8988T (cell line): ENCODE measurements at regions not wholly inside any gene's neighbourhood (a gene's known extent, or its start where the extent isn't known, plus 50 kb on each side); places are given as distances from the start of the nearest gene placed in this dataset.

ENCODE experiments used
- DNase-seq: peaks from one replicate; pipeline ENCODE4 v3.0.0; 2011

DNA sequence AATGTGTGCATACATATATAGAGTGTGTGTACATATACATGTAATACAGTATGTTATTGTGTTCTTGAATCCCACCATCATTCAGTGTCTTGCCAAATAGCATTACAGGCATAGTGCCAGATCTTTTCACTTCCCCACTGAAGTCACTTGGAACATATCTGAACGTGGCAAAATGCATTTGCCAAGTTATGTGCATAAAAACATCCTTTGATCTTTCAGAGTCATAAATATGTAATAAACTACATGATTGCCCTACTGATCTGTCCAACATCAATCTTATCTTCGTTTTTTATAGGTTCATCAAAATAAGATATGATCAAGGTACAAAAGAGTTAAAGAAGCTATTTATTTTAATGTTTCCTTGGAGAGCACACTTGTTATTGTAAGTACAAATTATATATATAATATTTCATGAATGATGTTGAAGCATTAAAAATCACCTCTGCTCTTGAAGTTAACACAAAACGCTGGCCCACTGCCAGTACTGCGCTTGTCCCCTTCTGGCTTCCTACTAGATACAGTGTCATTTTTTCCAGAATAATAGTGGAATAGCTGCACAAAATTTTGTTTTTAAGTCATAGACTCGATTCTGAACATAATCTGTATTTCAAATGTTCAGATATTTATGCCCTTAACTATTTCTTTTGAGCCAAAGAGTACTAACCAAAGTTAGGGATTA, 549.5 kb upstream of the ARRDC4 start:
- no peak for DNase-seq

- DNase-seq: no peak
These were observed 540.4 kb upstream of the ARRDC4 start for GRCh38 chr15:97420130-97420529.

DNA sequence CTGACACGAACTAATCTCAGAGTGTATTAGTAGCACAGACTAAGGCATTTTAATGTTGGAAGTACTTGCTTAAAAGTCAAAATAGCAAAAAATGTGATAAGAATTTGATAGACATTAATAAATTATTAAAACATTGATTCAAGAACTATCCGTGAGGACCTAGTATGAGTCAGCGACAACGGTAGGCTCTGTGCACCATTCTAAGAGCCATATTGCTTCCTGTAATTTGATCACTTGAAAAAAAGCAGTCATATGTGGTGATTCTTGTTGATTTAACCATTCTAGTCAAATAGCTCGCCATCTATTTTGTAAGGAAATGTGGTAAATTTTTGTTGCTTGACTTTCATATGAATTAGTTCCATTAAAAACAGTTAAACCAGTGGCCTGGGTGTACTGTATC, 534.9 kb upstream of the ARRDC4 start:
- DNase-seq: no peak

DNA sequence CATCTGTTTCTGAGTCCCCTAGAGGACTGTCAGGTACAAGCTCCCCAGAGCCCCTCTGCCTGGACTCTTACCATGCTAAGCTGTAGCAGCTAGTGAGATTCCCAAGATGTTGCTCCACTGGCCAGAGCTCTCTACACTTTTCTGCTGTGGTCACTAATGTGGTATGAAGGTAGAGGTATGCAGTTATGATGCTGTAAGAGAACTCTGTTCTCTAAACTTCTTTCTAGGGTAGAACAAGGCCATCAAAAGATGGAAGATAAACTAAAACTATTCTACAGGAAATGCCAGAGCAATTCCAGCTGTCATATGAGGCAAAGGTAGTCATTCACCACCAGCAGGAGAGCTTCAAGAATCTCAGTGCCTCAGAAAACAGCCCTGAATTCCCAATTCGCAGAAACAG, 517.4 kb upstream of the ARRDC4 start:
- DNase-seq: no peak

- no peak for DNase-seq
These were observed 514.4 kb upstream of the ARRDC4 start for GRCh38 chr15:97446138-97446537.

GRCh38 chr15:97456521-97457202, 503.8 kb upstream of the ARRDC4 start:
- DNase-seq: no peak

DNA sequence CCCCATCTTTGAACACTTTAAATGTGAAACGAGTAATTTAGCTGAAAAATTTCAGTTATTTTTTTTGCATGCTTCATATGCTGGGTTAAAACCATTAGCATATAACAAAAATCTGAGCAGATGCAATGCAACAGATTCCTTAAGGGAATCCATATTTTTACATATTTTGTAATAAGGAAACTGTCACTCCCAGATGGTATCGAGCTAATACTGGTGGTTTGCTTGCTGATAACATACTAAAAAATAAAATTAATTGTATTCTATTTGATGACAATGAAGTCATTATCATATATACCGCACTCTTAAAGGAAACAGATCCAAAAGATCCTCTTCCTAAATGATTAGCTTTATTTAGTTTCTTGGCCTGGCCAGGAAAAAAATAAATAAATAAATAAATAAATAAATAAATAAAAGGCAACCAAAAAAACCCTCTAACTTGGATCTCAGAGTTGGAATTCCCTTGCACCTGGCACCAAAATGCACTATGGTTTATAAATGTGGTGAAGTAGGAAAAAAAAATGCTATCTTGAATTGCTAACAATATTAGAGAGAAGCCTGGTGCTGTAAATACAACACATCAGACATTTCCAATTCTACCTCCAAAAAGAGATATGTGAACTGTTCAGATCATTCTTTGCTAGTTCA, 503.2 kb upstream of the ARRDC4 start:
- DNase-seq: no peak

DNA sequence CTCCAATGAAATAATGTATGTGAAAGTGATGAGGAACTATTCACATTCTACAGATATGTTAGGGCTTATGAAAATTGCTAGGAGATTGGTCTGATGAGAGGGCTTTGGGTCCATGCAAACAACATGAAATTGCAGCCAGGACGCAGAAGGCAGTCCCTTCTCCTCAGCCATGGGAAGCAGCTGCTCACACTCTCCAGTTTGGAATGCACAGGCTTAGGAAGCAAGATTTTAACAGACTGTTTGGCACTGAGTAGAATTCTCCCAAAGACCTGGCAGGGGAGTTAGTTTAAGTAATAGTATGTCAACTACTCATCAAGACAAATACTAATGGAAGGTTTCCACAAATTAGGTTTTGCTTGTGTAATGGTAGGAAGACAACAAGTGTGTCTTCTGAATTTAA, 500.7 kb upstream of the ARRDC4 start:
- no peak for DNase-seq

DNA sequence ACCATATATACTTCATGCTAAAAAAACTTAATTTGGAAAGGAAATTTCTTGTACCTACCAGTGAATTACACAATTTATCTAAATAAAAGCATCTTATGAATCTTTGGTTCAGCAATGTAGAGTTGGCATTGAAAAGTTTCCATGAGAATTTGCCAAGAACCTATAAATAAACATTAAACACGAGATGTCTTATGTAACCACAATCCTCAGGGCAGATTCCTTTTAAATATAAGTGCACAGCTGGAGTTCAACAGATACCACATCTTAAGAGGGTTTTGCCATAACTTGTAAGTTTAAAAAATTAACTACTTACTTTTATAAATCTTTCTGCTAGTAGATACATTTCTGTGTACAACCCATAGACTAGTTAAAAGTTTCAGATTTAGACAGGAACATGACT, 499.3 kb upstream of the ARRDC4 start:
- DNase-seq: no peak

DNA sequence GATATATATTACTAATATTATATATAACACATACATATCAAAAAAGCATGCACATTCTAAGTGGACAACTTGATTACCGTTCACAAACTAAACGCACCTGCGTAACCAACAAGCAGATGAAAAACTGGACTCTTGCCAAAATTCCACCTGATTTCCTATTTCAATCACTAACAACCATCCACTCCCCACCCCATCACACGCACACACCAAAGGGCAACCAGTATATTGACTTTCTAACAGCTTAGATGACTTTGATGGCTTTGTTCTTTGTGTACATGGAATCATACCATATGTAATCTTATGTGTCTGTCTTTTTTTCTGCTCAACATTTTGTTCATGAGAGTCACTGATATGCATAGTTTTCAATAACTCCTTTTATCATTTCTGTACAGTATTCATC, 496.8 kb upstream of the ARRDC4 start:
- no peak for DNase-seq

DNA sequence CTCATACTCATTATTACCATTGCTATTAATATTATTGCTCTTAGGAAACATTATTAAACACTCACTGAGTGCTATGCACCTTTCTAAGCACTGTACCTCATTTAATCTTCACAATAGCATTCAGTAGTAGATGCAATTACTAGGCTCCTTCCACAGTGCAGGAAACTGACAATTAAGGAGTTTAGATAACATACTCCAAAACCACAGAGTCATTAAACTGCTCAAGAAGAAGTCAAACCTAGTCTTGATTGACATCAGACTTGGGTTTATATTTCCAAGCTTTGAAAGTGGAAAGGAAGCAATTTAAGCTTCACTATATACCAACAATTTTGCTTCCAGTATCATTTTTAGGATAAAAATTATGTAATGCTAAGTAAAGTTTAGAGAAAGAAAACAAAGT, 490.1 kb upstream of the ARRDC4 start:
- no peak for DNase-seq

- DNase-seq: no peak
These were observed 486.9 kb upstream of the ARRDC4 start for GRCh38 chr15:97473627-97474026.

- DNase-seq: no peak
These were observed 480.5 kb upstream of the ARRDC4 start for GRCh38 chr15:97479957-97480356.

DNA sequence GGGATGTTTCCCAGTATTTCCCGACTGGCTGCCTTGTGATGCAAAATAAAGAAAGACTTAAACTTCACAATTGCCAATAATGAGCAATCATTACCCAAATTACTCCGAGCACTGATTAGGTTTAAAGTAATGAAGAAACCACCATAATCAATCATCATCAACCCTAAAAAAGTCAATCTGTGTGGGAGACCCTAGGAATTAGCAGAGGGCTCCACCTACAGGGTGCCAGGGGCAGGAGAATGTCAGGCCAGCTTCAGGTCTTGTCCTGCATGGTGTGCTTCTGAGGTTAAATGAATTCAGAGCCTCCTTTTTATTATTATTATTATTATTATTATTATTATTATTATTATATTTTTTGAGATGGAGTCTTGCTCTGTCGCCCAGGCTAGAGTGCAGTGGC, 478.0 kb upstream of the ARRDC4 start:
- no peak for DNase-seq

DNA sequence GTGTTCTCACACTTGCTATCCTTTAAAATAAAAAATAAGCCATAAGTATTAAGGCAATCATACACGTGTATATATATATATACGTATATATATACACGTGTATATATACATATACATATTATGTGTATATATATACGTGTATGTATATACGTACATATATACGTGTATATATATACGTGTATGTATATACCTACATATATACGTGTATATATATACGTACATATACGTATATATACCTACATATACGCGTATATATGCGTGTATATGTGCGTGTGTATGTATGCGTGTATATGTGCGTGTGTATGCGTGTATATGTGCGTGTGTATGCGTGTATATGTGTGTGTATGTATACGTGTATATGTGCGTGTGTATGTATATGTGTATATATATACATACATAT, 477.3 kb upstream of the ARRDC4 start:
- no peak for DNase-seq

- DNase-seq: no peak
These were observed 470.1 kb upstream of the ARRDC4 start for GRCh38 chr15:97490429-97490828.

DNA sequence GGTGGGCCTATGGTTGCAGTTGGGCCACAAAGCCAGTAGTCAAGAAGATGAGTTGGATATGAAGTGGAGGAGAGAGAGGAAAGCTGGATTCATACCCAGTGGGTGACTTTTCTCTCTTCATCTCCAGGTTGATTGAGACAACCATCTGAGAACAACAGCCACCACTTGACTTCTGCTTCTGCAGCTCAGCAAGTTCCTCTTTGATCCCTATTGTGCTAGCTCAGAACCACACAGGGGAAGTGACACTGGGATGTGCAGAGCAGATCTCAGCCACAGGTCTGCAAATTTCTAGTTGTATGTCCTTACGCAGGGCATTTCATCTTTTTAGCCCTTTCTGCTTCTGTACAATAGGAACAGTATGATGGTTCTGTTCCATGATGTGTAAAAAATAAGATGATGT, 459.2 kb upstream of the ARRDC4 start:
- no peak for DNase-seq

- DNase-seq: no peak
These were observed 458.5 kb upstream of the ARRDC4 start for GRCh38 chr15:97502038-97502437.

GRCh38 chr15:97504031-97504792, 456.3 kb upstream of the ARRDC4 start:
- no peak for DNase-seq

DNA sequence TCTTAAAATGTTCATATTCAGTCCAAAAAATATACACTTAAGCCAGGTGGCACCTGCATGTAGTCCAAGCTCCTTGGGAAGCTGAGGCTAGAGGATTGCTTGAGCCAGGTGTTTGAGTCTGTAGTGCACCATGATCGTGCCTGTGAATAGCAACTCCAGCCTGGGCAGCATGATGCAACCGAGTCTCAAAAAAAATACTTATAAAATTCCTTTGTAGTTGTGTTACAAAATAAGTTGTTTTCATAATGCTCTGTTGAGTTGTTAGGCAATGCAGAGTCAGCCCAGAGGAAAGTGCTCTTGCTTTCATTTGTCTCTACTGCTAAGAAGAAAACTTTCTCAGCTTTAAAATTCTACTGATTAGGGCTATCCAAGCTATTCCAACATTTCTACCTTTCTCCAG, 442.8 kb upstream of the ARRDC4 start:
- no peak for DNase-seq

DNA sequence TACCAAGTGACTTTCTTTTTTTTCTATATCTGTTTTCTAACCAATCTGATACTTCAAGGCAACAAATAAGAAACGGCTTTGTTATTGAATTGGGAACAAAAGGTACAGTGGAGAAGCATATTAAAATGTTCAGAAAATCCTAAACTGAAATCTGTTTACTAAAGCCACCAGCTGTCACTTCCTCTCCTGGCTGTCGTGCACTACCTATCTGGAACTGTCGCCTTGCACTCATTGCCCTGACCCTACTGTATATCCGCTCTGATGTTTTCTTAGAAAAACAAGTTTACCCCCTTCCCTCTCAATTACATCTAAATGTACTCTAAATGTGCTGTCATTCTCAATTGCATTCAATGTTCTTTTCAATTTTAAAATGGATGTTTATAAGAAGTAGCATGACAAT, 439.8 kb upstream of the ARRDC4 start:
- no peak for DNase-seq

GRCh38 chr15:97521381-97522285, 438.9 kb upstream of the ARRDC4 start:
- no peak for DNase-seq

DNA sequence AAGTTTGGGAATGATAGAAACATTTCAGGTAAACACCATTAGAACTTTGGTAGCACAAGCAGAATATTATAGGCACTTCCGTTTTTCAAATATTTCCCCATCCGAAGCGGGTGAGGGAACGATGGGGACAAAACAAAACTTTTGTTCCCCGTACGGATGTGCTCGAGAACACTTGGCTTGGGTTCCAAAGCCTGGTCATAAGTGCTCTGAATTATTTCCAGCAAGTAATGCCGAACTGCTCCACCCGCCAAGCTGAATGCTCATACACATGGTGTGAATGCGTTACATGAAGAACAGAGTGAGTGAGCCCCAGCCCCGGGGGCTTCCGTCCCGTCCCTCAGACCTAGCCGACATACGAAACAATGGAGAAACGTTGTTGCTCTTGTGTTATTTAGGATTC, 438.2 kb upstream of the ARRDC4 start:
- no peak for DNase-seq
